Stimulated activated CD4-positive, alpha-beta T cell treated with anti-CD3 and anti-CD28 coated beads, Interleukin-12 subunit alpha, Interleukin-12 subunit beta, amount 100 ng/mL, for 4 hours (primary cell): ENCODE measurements at regions not wholly inside any gene's neighbourhood (a gene's known extent, or its start where the extent isn't known, plus 50 kb on each side); places are given as distances from the start of the nearest gene placed in this dataset.

Experiments used
- DNase-seq: peaks from one replicate; pipeline ENCODE4 v3.0.0-alpha.2; 2020

GRCh38 chr14:65360144-65360784, 52.3 kb upstream of the FUT8 start:
- no peak for DNase-seq

GRCh38 chr14:65361920-65362319, 50.6 kb upstream of the FUT8 start:
- DNase-seq, result no peak
